ENCODE measurements at regions not wholly inside any gene's neighbourhood (a gene's known extent, or its start where the extent isn't known, plus 50 kb on each side); places are given as distances from the start of the nearest gene placed in this dataset.

DNA sequence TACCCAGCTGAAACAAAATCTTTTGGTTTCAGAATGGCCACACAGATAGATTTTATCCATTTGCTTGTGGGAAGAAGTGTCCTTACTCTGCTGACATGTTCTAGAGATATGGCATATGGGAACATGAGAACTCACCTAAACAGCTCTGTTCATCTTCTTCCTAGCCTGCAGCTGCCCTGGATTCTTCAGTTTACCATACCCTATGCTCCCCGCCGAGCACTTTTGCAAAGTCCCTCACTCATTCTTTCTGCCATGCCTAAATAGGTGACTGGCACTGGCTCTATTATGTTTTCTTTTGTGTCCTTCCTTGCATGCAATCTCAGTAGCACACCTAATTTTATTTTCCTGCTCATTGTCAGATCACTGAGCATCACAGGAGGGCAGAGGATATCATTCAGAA lies 293.7 kb upstream of the RSPO3 start:
- Histone ChIP-seq H4K20me1 (ENCODE audit: low read depth, low read length) (no peaks in the 10 kb centered on the region), H2AFZ (ENCODE audit: low read depth, low read length, severe bottlenecking) (no peak overlapping the region), H3K9ac (ENCODE audit: low read length) (no peak overlapping the region), H3F3A (ENCODE audit: insufficient read depth) (no peaks in the 10 kb centered on the region), H3K79me2 (ENCODE audit: insufficient read depth, low read length) (no peaks in the 10 kb centered on the region), H3K36me3 (ENCODE audit: low read length) (no peaks in the 10 kb centered on the region), H3K9me3 (ENCODE audit: insufficient read depth, low read length) (no peaks in the 10 kb centered on the region), H3K27me3 (ENCODE audit: low read length) (0 out of 2 replicates have a peak, but pooled peaks cover 2% of the 10 kb centered on the region), H3K4me3 (ENCODE audit: insufficient read depth, low read length, poor library complexity, severe bottlenecking) (no peak overlapping the region), H3K9me2 (replicated peaks; ENCODE audit: insufficient read depth, low read length) (no peaks in the 10 kb centered on the region), H3K27ac (ENCODE audit: low read depth, low read length) (no peak overlapping the region), H3K4me2 (ENCODE audit: low read depth, low read length, poor library complexity, severe bottlenecking) (no peak overlapping the region)
- no peak for TF ChIP-seq EZH2phosphoT487 (conservative IDR thresholded peaks at IDR 0.05; ENCODE audit: low read length)
- TF ChIP-seq, protein P1, sequence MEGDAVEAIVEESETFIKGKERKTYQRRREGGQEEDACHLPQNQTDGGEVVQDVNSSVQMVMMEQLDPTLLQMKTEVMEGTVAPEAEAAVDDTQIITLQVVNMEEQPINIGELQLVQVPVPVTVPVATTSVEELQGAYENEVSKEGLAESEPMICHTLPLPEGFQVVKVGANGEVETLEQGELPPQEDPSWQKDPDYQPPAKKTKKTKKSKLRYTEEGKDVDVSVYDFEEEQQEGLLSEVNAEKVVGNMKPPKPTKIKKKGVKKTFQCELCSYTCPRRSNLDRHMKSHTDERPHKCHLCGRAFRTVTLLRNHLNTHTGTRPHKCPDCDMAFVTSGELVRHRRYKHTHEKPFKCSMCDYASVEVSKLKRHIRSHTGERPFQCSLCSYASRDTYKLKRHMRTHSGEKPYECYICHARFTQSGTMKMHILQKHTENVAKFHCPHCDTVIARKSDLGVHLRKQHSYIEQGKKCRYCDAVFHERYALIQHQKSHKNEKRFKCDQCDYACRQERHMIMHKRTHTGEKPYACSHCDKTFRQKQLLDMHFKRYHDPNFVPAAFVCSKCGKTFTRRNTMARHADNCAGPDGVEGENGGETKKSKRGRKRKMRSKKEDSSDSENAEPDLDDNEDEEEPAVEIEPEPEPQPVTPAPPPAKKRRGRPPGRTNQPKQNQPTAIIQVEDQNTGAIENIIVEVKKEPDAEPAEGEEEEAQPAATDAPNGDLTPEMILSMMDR (IDR thresholded peaks at IDR 0.05; ENCODE audit: insufficient read depth, low read length, poor library complexity, severe bottlenecking): no peak

DNA sequence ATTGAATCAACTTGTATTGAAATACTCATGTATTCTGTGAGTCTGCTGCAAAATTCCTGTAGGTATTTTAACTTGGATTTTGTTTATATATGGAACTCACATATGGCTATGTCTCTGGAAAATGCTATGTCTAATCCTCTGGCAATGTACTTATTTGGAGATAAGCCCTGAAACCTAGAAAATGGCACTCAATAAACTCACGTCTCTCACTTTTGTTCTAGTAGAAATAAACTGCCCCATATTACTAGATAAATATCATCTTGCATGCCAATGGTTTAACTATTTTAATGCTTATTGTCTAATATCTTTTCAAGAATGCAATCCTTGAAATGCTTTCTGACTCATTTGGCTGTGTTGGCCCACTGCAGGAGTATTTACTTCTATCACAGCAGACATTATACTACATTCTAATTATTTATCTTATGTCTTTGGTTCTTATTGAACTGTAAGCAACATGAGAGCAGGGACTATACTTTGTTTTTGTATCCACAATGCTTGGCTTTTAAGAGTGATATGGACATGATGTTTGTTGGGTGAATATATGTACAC lies 292.2 kb upstream of the RSPO3 start:
- no peak overlapping the region for H3K4me3 ChIP-seq (ENCODE audit: insufficient read depth, low read length, poor library complexity, severe bottlenecking)

DNA sequence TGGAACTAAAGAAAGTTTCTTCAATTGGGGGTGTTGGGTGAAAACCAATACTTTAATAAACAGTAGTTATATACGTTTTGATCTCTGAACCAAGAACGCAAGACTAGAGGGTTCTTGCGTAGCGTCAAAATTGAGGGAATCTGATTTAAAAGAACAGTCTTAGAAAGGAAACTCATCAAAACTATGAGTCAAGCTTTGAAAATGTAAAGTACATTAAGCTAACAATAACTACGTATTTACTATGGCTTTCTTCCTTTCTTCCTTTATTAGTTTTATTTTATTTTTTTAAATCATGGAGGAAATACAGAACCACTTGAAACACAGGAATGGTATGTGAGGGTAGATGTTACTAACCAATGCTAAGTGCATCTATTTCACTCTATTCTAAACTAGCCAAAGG lies 287.0 kb upstream of the RSPO3 start:
- H3F3A ChIP-seq (ENCODE audit: insufficient read depth): no peaks in the 10 kb centered on the region
- H3K79me2 ChIP-seq (ENCODE audit: insufficient read depth, low read length): no peaks in the 10 kb centered on the region
- H3K4me3 ChIP-seq (ENCODE audit: insufficient read depth, low read length, poor library complexity, severe bottlenecking): no peak overlapping the region
- H3K36me3 ChIP-seq (ENCODE audit: low read length): no peaks in the 10 kb centered on the region
- no peak overlapping the region for H3K4me2 ChIP-seq (ENCODE audit: low read depth, low read length, poor library complexity, severe bottlenecking)
- H3K27ac ChIP-seq (ENCODE audit: low read depth, low read length): no peak overlapping the region
- no peaks in the 10 kb centered on the region for H4K20me1 ChIP-seq (ENCODE audit: low read depth, low read length)
- H3K9me2 ChIP-seq (replicated peaks; ENCODE audit: insufficient read depth, low read length): no peaks in the 10 kb centered on the region
- no peaks in the 10 kb centered on the region for H3K27me3 ChIP-seq (ENCODE audit: low read length)
- H3K9ac ChIP-seq (ENCODE audit: low read length): no peak overlapping the region
- H2AFZ ChIP-seq (ENCODE audit: low read depth, low read length, severe bottlenecking): no peak overlapping the region
- no peaks in the 10 kb centered on the region for H3K9me3 ChIP-seq (ENCODE audit: insufficient read depth, low read length)
- no peak for TF ChIP-seq EZH2phosphoT487 (conservative IDR thresholded peaks at IDR 0.05; ENCODE audit: low read length)
- TF ChIP-seq, protein P1 (IDR thresholded peaks at IDR 0.05; ENCODE audit: insufficient read depth, low read length, poor library complexity, severe bottlenecking): no peak

More for the DNA sequence above, 292.2 kb upstream of the RSPO3 start:
- 0 out of 2 replicates have a peak, but pooled peaks cover 2% of the 10 kb centered on the region for H3K27me3 ChIP-seq (ENCODE audit: low read length)
- H3K9me3 ChIP-seq (ENCODE audit: insufficient read depth, low read length): no peaks in the 10 kb centered on the region
- H4K20me1 ChIP-seq (ENCODE audit: low read depth, low read length): no peaks in the 10 kb centered on the region
- H3K9ac ChIP-seq (ENCODE audit: low read length): no peak overlapping the region
- no peaks in the 10 kb centered on the region for H3K79me2 ChIP-seq (ENCODE audit: insufficient read depth, low read length)
- no peak overlapping the region for H3K27ac ChIP-seq (ENCODE audit: low read depth, low read length)
- H3F3A ChIP-seq (ENCODE audit: insufficient read depth): no peaks in the 10 kb centered on the region
- H2AFZ ChIP-seq (ENCODE audit: low read depth, low read length, severe bottlenecking): no peak overlapping the region
- TF ChIP-seq EZH2phosphoT487 (conservative IDR thresholded peaks at IDR 0.05; ENCODE audit: low read length): no peak
- H3K4me2 ChIP-seq (ENCODE audit: low read depth, low read length, poor library complexity, severe bottlenecking): no peak overlapping the region
- H3K9me2 ChIP-seq (replicated peaks; ENCODE audit: insufficient read depth, low read length): no peaks in the 10 kb centered on the region
- H3K36me3 ChIP-seq (ENCODE audit: low read length): no peaks in the 10 kb centered on the region

DNA sequence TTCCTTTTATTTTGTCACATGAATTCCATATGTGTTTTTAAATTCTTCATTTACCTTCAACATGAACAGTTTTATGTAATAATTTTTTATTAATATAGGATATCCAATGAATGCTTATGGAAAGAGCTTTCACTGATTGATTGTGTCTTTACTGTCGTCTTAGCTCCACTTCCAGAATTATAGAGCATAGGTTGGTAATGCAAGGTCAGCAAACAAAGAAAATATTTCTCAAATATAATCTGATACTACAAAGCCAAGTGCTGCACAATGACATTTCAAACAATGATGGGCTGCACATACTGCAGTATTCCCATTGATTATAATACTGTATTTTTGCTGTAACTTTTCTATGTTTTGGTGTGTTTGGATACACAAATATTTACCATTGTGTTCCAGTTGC lies 275.7 kb upstream of the RSPO3 start:
- no peaks in the 10 kb centered on the region for H3K27me3 ChIP-seq (ENCODE audit: low read length)
- no peaks in the 10 kb centered on the region for H3F3A ChIP-seq (ENCODE audit: insufficient read depth)
- no peaks in the 10 kb centered on the region for H3K79me2 ChIP-seq (ENCODE audit: insufficient read depth, low read length)
- H2AFZ ChIP-seq (ENCODE audit: low read depth, low read length, severe bottlenecking): no peak overlapping the region
- H4K20me1 ChIP-seq (ENCODE audit: low read depth, low read length): no peaks in the 10 kb centered on the region
- H3K9me2 ChIP-seq (replicated peaks; ENCODE audit: insufficient read depth, low read length): no peaks in the 10 kb centered on the region
- H3K27ac ChIP-seq (ENCODE audit: low read depth, low read length): no peak overlapping the region
- no peaks in the 10 kb centered on the region for H3K36me3 ChIP-seq (ENCODE audit: low read length)
- no peak overlapping the region for H3K4me3 ChIP-seq (ENCODE audit: insufficient read depth, low read length, poor library complexity, severe bottlenecking)
- no peak for TF ChIP-seq EZH2phosphoT487 (conservative IDR thresholded peaks at IDR 0.05; ENCODE audit: low read length)
- TF ChIP-seq, protein P1 (IDR thresholded peaks at IDR 0.05; ENCODE audit: insufficient read depth, low read length, poor library complexity, severe bottlenecking): no peak
- no peak overlapping the region for H3K4me2 ChIP-seq (ENCODE audit: low read depth, low read length, poor library complexity, severe bottlenecking)
- H3K9me3 ChIP-seq (ENCODE audit: insufficient read depth, low read length): no peaks in the 10 kb centered on the region
- H3K9ac ChIP-seq (ENCODE audit: low read length): no peak overlapping the region
